Renal pelvis (tissue), 1 donor: ENCODE measurements at regions not wholly inside any gene's neighbourhood (a gene's known extent, or its start where the extent isn't known, plus 50 kb on each side); places are given as distances from the start of the nearest gene placed in this dataset.
"Not testable (repeated sequence)": the region's sequence is repeated elsewhere in the genome, so short reads cannot be mapped to it uniquely, and the experiment has no call there.

Source experiments
- DNase-seq: peaks from one replicate; pipeline ENCODE4 v3.0.0-alpha.2; 2013

DNA sequence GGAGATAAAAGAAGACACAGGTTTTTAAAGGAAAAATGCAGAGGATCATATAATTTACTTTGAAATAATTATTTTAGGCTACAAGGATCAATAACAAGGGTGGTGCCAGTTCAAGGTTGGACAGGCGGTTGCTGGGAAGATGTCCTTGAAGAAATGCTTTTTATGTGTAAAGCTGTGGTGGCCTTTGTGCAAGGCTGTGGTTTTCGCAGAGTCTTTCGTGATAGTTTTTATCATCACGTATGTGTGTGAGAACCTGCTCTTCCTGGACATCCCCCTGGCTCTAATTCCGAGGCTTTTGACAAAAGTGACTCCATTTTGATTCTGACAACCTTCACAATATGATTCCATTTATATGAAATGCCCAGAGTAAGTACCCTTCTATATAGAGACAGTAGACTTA lies 85.8 kb upstream of the COG2 start:
- no peak for DNase-seq

- no peak for DNase-seq
Observed at GRCh38 chr1:230555814-230556213, 86.5 kb upstream of the COG2 start.

- no peak for DNase-seq
Observed at GRCh38 chr1:230552880-230553279, 89.4 kb upstream of the COG2 start.

GRCh38 chr1:230550945-230551344 lies 91.3 kb upstream of the COG2 start:
- DNase-seq: not testable (repeated sequence)

DNA sequence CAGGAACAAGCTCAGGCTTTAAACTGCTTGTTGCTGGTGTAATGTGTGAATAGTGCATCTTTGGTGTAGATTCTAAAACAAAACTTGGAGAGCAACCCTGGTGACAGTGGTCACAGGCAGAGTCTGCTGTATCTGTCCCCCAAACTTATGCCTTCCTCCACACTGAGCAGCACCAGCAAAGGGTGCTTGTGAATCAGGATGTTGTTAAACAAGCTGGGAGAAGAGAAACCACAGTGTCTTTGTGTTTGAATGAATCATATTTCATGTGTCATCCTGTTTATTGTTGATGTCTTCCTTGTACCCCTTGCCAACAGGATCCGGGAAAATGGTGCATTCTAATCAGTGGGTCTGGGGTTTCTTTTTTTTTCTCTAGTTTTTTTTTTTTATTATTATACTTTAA lies 91.9 kb upstream of the COG2 start:
- DNase-seq: no peak

- DNase-seq: no peak
Observed at GRCh38 chr1:230549625-230550024, 92.7 kb upstream of the COG2 start.

- no peak for DNase-seq
Observed at GRCh38 chr1:230548997-230549396, 93.3 kb upstream of the COG2 start.

- DNase-seq: no peak
Observed at GRCh38 chr1:230548357-230548756, 93.9 kb upstream of the COG2 start.

GRCh38 chr1:230545181-230545580 lies 97.1 kb upstream of the COG2 start:
- DNase-seq: no peak

DNA sequence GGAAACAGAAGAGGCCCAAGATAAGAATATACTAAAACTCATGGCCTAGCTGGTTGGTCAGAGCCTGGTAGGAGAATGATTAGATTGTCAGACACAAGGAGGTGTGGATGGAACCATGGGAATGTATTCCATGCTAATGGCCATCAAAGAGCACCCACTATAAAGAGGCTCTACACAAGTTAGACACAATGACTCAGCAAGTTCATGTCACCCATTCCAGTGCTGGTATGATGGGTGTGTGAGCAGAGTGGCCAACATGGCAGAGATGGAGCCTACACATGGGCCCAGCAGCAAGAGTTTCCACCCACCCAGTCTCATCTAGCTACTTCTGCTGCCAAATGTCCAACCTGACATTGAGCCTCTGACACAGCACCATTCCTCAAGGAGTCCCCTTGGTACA lies 97.5 kb upstream of the COG2 start:
- DNase-seq: no peak

DNA sequence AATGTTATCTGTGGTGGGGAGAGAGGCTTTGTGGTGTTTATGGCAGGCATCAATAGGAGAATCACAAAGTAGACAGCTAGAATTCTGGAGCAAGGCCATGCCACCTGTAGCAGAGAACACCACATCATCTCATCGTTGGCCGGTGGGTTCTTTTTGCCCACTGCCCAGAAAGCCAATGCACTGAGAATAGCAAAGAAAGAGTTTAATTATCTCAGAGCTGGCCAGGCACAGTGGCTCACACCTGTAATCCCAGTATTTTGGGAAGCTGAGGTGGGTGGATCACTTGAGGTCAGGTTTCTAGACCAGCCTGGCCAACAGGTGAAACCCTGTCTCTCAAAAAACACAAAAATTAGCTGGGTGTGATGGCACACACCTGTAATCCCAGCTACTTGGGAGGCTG lies 99.2 kb upstream of the COG2 start:
- DNase-seq: no peak

DNA sequence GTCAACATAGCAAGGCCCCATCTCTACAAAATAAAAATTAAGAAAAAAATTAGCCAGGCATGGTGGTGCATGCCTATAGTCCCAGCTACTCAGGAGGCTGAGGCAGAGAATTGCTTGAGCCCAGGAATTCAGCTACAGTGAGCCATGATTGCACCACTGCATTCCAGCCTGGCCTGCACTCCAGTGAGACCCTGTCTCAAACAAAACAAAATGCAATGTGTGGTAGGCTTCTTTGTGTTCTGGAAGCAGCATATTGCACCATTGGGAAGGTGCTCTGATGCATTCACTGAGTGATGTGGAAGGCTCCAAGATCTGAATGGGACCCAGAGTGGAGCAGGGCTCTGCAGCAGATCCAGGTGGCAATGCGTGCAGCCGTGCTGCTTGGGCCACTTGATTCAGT lies 99.6 kb upstream of the COG2 start:
- no peak for DNase-seq

- no peak for DNase-seq
Observed at GRCh38 chr1:230542054-230542453, 100.2 kb upstream of the COG2 start.

- DNase-seq: no peak
Observed at GRCh38 chr1:230541306-230541705, 101.0 kb upstream of the COG2 start.

DNA sequence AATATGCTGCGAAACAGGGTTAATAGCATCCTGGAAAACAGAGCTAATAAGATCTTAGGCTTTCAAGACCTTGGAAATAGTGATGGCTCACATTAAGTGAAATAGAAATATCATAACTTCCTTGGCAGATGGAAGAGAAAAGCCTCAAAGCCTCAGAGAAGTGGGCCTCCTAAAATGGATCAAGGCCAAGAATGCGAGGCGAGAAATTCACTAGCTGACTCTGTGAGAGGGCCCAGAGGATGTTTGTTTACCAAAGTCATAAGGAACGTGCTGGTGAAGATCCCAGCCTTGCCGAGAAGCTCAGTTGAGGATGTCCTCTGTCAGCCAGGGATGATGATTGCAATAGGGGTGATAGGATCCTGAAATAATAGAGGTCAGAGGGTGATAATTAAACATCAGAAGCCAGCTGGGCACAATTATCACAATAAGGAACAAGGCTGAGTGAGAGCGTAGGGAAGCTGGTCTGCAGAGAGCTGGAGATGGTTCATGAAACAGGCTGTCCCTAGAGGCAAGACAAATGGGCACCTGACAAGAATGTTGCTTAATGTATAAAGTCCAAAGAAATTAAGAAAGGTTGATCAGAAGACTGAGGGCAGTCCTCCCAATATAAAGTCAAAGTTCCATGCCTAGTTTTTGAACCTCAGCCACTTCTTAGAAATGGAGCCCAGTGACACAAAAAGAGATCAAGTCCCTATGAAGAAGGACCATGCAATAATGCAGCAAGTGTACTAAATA lies 101.7 kb upstream of the COG2 start:
- no peak for DNase-seq

DNA sequence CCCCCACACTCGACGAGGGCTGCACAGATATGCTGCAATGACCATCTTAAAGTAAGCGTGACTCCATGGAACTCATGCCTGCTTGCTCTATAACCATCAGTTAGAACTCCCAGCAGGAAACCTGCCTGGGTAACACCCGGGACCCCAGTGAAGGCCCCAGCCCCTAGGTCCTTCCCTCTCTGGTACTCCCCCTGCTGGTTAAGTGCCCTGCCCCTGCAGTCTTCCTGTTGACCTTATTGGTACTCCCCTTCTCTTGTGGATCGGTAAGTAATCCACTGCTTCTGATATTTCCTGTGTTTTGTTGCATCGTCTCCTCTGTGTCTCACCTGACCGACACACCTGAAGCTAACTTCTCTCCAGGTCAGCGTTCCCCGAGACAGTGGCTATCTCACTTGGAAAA lies 104.8 kb upstream of the COG2 start:
- DNase-seq: no peak

DNA sequence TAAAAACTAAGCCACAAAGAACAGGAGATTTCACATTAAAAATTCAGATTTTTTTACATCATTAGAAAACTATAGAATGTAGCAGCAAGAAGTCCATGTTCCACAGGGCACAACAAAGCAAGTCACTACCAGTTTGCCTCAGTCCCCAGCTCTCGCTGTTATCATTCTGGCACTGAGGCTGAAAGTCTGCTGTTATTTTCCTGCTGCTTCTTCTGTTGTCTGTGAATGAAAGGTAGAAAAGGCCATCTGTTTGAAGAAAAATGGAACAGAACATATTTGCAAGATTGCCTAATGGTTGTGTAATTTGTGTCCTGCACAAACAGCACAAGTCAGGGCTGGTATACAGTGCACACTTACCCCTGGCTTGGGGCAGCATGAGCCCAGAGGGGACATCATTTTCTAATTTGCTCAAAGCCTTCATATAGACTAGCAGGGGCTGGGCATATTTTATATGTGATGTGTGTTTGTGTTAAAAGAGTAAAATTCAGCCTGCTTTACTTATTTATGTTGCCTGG lies 105.6 kb upstream of the COG2 start:
- DNase-seq: no peak

- no peak for DNase-seq
Observed at GRCh38 chr1:230534224-230534623, 108.1 kb upstream of the COG2 start.

- no peak for DNase-seq
Observed at GRCh38 chr1:230531103-230531502, 105.0 kb upstream of the PGBD5 start.

GRCh38 chr1:230519246-230519645 lies 93.1 kb upstream of the PGBD5 start:
- DNase-seq: no peak

DNA sequence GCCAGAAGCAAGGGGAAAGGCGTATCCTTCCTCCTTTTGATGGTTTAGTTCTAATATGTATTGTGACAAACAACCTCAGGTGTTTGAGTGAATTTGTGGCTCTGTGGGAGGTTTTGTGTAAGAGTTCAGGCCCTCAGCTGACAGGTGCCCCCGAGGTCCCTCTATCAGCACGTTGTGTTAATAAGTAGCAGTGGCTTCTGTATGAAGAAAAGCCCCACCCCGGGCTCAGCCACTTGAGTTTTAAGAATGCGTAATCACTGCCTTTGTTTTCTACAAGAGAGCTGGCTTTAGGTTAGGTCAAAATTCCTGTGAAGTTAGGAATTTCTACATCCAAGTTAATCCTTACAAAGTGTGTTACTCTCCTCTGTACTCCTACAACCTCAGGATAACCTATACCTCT lies 92.4 kb upstream of the PGBD5 start:
- DNase-seq: no peak

- no peak for DNase-seq
Observed at GRCh38 chr1:230517786-230518185, 91.7 kb upstream of the PGBD5 start.

GRCh38 chr1:230517326-230517725 lies 91.2 kb upstream of the PGBD5 start:
- no peak for DNase-seq

- no peak for DNase-seq
Observed at GRCh38 chr1:230516889-230517288, 90.8 kb upstream of the PGBD5 start.
